ENCODE measurements at regions not wholly inside any gene's neighbourhood (a gene's known extent, or its start where the extent isn't known, plus 50 kb on each side); places are given as distances from the start of the nearest gene placed in this dataset.

DNA sequence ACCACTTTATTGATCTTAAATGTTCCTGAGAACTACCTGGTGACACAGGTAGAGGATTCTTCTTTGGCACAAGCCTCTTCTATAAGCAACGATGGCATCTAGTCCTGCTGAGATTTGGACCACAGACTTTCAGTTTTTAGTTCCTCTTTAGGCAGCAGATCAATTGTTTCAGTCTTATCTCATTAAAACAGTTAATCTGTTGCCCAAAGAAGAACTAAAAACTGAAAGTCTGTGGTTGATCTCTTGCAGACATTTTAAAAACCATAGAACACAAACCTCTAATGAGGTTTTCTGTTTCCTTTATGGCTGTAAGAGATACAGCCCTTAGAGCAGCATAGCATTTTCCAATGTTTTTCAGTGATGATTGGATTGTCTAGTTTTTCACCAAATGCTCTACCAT lies 480.9 kb downstream of the MTRR start:
- no peak for TF ChIP-seq OSR1 (CRISPR knock-in tag; IDR thresholded peaks at IDR 0.05)
- TF ChIP-seq, protein P1, sequence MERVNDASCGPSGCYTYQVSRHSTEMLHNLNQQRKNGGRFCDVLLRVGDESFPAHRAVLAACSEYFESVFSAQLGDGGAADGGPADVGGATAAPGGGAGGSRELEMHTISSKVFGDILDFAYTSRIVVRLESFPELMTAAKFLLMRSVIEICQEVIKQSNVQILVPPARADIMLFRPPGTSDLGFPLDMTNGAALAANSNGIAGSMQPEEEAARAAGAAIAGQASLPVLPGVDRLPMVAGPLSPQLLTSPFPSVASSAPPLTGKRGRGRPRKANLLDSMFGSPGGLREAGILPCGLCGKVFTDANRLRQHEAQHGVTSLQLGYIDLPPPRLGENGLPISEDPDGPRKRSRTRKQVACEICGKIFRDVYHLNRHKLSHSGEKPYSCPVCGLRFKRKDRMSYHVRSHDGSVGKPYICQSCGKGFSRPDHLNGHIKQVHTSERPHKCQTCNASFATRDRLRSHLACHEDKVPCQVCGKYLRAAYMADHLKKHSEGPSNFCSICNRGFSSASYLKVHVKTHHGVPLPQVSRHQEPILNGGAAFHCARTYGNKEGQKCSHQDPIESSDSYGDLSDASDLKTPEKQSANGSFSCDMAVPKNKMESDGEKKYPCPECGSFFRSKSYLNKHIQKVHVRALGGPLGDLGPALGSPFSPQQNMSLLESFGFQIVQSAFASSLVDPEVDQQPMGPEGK (CRISPR knock-in tag; IDR thresholded peaks at IDR 0.05; ENCODE audit: borderline replicate concordance), result no peak
- TF ChIP-seq, protein P2, sequence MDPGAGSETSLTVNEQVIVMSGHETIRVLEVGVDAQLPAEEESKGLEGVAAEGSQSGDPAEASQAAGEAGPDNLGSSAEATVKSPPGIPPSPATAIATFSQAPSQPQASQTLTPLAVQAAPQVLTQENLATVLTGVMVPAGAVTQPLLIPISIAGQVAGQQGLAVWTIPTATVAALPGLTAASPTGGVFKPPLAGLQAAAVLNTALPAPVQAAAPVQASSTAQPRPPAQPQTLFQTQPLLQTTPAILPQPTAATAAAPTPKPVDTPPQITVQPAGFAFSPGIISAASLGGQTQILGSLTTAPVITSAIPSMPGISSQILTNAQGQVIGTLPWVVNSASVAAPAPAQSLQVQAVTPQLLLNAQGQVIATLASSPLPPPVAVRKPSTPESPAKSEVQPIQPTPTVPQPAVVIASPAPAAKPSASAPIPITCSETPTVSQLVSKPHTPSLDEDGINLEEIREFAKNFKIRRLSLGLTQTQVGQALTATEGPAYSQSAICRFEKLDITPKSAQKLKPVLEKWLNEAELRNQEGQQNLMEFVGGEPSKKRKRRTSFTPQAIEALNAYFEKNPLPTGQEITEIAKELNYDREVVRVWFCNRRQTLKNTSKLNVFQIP (CRISPR knock-in tag; IDR thresholded peaks at IDR 0.05; ENCODE audit: borderline replicate concordance, low read depth), result no peak
- TF ChIP-seq, protein P3, sequence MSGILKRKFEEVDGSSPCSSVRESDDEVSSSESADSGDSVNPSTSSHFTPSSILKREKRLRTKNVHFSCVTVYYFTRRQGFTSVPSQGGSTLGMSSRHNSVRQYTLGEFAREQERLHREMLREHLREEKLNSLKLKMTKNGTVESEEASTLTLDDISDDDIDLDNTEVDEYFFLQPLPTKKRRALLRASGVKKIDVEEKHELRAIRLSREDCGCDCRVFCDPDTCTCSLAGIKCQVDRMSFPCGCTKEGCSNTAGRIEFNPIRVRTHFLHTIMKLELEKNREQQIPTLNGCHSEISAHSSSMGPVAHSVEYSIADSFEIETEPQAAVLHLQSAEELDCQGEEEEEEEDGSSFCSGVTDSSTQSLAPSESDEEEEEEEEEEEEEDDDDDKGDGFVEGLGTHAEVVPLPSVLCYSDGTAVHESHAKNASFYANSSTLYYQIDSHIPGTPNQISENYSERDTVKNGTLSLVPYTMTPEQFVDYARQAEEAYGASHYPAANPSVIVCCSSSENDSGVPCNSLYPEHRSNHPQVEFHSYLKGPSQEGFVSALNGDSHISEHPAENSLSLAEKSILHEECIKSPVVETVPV (CRISPR knock-in tag; IDR thresholded peaks at IDR 0.05), result no peak
- TF ChIP-seq PPARA (CRISPR knock-in tag; IDR thresholded peaks at IDR 0.05; ENCODE audit: borderline replicate concordance), result no peak

All from SK-N-SH treated with all-trans-retinoic acid at 6 μM for 48 hours (cell line).